Liver (tissue), 8 donors: ENCODE measurements at regions not wholly inside any gene's neighbourhood (a gene's known extent, or its start where the extent isn't known, plus 50 kb on each side); places are given as distances from the start of the nearest gene placed in this dataset.

Source experiments
- DNase-seq: peaks from one replicate; pipeline ENCODE4 v3.0.0-alpha.2; 2017; ENCODE audit warnings: low spot score
- H3K27ac ChIP-seq, 2 donors: one replicate each; pipeline ENCODE4 v1.7.0; 2013; ENCODE audit warnings: inconsistent platforms in 2 of 2, low read length in 2 of 2, control low read depth in 1 of 2, low read depth in 1 of 2, mild to moderate bottlenecking in 1 of 2
- H3K27me3 ChIP-seq, 4 donors: one replicate each; pipeline versions ENCODE4 v1.6.1 to v1.7.0; 2013; ENCODE audit warnings: low read length in 3 of 4, inconsistent platforms in 1 of 4, mild to moderate bottlenecking in 1 of 4, moderate library complexity in 1 of 4; ENCODE audit not compliant: control insufficient read depth in 4 of 4, insufficient read depth in 4 of 4
- H3K36me3 ChIP-seq, 4 donors: one replicate each; pipeline versions ENCODE4 v1.6.1 to v1.7.0; 2013; ENCODE audit warnings: low read length in 3 of 4, mild to moderate bottlenecking in 3 of 4, low read depth in 1 of 4, moderate library complexity in 1 of 4; ENCODE audit not compliant: control insufficient read depth in 4 of 4, insufficient read depth in 3 of 4
- H3K4me1 ChIP-seq, 4 donors: one replicate each; pipeline versions ENCODE4 v1.6.1 to v1.7.0; 2013; ENCODE audit warnings: low read length in 3 of 4, mild to moderate bottlenecking in 3 of 4, moderate library complexity in 1 of 4; ENCODE audit not compliant: control insufficient read depth in 4 of 4, insufficient read depth in 4 of 4
- H3K4me3 ChIP-seq, 3 donors: one replicate each; pipeline versions ENCODE4 v1.6.1 to v1.7.0; 2013; ENCODE audit warnings: low read length in 3 of 3, control low read depth in 1 of 3, low read depth in 1 of 3, mild to moderate bottlenecking in 1 of 3
- H3K9ac ChIP-seq, 2 donors: one replicate each; pipeline ENCODE4 v1.7.0; 2013; ENCODE audit warnings: low read length in 2 of 2, mild to moderate bottlenecking in 2 of 2, moderate library complexity in 2 of 2, control low read depth in 1 of 2, low read depth in 1 of 2
- H3K9me3 ChIP-seq, 4 donors: one replicate each; pipeline versions ENCODE4 v1.6.1 to v1.7.0; 2013; ENCODE audit warnings: low read length in 3 of 4; ENCODE audit not compliant: control insufficient read depth in 4 of 4
- EGR1 ChIP-seq, 2 donors: IDR thresholded peaks; 2 replicates each; pipeline ENCODE4 v1.6.1; 2016 to 2018; ENCODE audit warnings: antibody characterized with exemption in 2 of 2, low read depth in 2 of 2
- FOXA1 ChIP-seq: IDR thresholded peaks from 2 replicates; pipeline ENCODE4 v1.6.1; 2016; ENCODE audit warnings: antibody characterized with exemption
- FOXA2 ChIP-seq: IDR thresholded peaks from 2 replicates; pipeline ENCODE4 v1.6.1; 2016; ENCODE audit warnings: antibody characterized with exemption
- GABPA ChIP-seq, 2 donors: IDR thresholded peaks in 1 of 2; conservative IDR thresholded peaks in 1 of 2; 2 replicates each; pipeline ENCODE4 v1.6.1; 2016; ENCODE audit warnings: antibody characterized with exemption in 2 of 2, mild to moderate bottlenecking in 1 of 2, moderate library complexity in 1 of 2
- HNF4A ChIP-seq, 2 donors: conservative IDR thresholded peaks; 2 replicates each; pipeline ENCODE4 v1.6.1; 2016; ENCODE audit warnings: antibody characterized with exemption in 2 of 2, mild to moderate bottlenecking in 2 of 2
- HNF4G ChIP-seq: IDR thresholded peaks from 2 replicates; pipeline ENCODE4 v1.6.1; 2016; ENCODE audit warnings: antibody characterized with exemption
- JUND ChIP-seq, 2 donors: IDR thresholded peaks; 2 replicates each; pipeline ENCODE4 v1.6.1; 2016; ENCODE audit warnings: antibody characterized with exemption in 2 of 2
- NR2F2 ChIP-seq: IDR thresholded peaks from 2 replicates; pipeline ENCODE4 v1.6.1; 2016; ENCODE audit warnings: antibody characterized with exemption
- RAD21 ChIP-seq, 2 donors: IDR thresholded peaks; 2 replicates each; pipeline ENCODE4 v1.6.1; 2016; ENCODE audit warnings: antibody characterized with exemption in 2 of 2, mild to moderate bottlenecking in 2 of 2
- RXRA ChIP-seq, 2 donors: IDR thresholded peaks; 2 replicates each; pipeline ENCODE4 v1.6.1; 2017 to 2018; ENCODE audit warnings: antibody characterized with exemption in 2 of 2, mild to moderate bottlenecking in 1 of 2
- SP1 ChIP-seq: IDR thresholded peaks from 2 replicates; pipeline ENCODE4 v1.6.1; 2018; ENCODE audit warnings: antibody characterized with exemption, mild to moderate bottlenecking
- TAF1 ChIP-seq: conservative IDR thresholded peaks from 2 replicates; pipeline ENCODE4 v1.6.1; 2016; ENCODE audit warnings: antibody characterized with exemption, mild to moderate bottlenecking
- WGBS: extraction: QIAGEN DNeasy Blood & Tissue Kit; methylation state at CpG from one replicate; pipeline ENCODE4 v1.1.7; 2013; 5-methylcytosine and 5-hydroxymethylcytosine counted together
- TF ChIP-seq, protein P1 (sequence below): IDR thresholded peaks from 2 replicates; pipeline ENCODE4 v1.6.1; 2016; ENCODE audit warnings: antibody characterized with exemption
- TF ChIP-seq, protein P2 (sequence below): IDR thresholded peaks from 2 replicates; pipeline ENCODE4 v1.6.1; 2016; ENCODE audit warnings: antibody characterized with exemption, mild to moderate bottlenecking
- TF ChIP-seq, protein P3 (sequence below): IDR thresholded peaks from 2 replicates; pipeline ENCODE4 v1.6.1; 2016; ENCODE audit warnings: antibody characterized with exemption
- TF ChIP-seq, protein P4 (sequence below): fragments of 150-350 bp; IDR thresholded peaks from 2 replicates; pipeline ENCODE4 v1.5.1; 2017; ENCODE audit warnings: improper control_type of control experiment, low read depth, low read length; ENCODE audit not compliant: missing input control
- donor health status: healthy.
- donor health status: healthy.
- donor health status: healthy.
- donor health status: healthy.
- donor health status: healthy.

DNA sequence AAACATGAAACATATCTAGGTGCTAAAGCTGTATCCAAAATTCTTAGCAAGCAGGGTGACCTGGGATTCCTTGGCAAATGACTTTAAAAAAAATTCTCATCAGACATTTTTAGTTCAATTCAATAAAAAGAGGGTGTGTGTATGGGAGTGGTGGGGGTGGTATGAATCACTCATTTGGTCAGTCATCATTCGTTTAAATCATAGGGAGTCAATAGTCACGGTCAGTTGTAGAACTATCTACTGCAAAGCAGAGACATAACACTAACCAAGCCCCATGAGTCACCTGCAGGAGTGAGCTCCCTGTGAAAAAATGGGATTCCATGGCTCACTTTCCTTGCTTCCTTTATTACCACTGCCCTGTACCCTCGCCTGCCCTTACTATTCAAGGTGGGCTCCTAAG is 380.6 kb upstream of the TCF4 start:
- Histone ChIP-seq H3K4me3 (no peak overlapping the region), H3K4me1 (no peaks in the 10 kb centered on the region), H3K36me3 (no peaks in the 10 kb centered on the region), H3K9ac (no peak overlapping the region), H3K27me3 (no peaks in the 10 kb centered on the region), H3K9me3 (no peaks in the 10 kb centered on the region), H3K27ac (no peak overlapping the region)
- 92% methylated on average over 3 of the region's 3 CpGs for WGBS
- TF ChIP-seq FOXA2 (no peak), SP1 (no peak), EGR1 (IDR thresholded peaks at IDR 0.05; ENCODE audit: low read depth in 2 of 2) (no peak)
- TF ChIP-seq, protein P1, sequence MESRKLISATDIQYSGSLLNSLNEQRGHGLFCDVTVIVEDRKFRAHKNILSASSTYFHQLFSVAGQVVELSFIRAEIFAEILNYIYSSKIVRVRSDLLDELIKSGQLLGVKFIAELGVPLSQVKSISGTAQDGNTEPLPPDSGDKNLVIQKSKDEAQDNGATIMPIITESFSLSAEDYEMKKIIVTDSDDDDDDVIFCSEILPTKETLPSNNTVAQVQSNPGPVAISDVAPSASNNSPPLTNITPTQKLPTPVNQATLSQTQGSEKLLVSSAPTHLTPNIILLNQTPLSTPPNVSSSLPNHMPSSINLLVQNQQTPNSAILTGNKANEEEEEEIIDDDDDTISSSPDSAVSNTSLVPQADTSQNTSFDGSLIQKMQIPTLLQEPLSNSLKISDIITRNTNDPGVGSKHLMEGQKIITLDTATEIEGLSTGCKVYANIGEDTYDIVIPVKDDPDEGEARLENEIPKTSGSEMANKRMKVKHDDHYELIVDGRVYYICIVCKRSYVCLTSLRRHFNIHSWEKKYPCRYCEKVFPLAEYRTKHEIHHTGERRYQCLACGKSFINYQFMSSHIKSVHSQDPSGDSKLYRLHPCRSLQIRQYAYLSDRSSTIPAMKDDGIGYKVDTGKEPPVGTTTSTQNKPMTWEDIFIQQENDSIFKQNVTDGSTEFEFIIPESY, result no peak
- no peak for DNase-seq

DNA sequence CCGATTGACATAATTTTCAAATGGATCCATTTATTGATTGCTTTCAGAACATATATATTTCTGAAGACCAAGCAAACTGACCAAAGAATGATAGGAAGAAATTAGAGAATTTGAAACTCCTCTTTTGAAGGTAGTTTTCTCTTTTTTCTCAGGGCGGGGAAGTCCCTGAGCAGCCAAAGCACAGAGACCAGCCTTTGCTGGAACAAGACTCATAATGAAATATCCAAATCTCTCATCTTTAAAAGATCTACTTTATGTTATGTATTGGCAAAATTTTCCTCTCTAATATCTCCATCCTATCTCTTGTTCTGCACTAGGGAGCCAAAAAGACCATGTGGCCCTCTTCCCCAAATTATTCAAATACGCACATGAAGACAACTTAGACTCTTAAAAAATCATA is 379.0 kb upstream of the TCF4 start:
- 88% methylated on average over 3 of the region's 3 CpGs for WGBS
- Histone ChIP-seq H3K36me3 (no peaks in the 10 kb centered on the region), H3K9ac (no peak overlapping the region), H3K27me3 (no peaks in the 10 kb centered on the region), H3K4me1 (no peaks in the 10 kb centered on the region), H3K4me3 (no peak overlapping the region), H3K9me3 (no peaks in the 10 kb centered on the region), H3K27ac (no peak overlapping the region)
- TF ChIP-seq, protein P2, sequence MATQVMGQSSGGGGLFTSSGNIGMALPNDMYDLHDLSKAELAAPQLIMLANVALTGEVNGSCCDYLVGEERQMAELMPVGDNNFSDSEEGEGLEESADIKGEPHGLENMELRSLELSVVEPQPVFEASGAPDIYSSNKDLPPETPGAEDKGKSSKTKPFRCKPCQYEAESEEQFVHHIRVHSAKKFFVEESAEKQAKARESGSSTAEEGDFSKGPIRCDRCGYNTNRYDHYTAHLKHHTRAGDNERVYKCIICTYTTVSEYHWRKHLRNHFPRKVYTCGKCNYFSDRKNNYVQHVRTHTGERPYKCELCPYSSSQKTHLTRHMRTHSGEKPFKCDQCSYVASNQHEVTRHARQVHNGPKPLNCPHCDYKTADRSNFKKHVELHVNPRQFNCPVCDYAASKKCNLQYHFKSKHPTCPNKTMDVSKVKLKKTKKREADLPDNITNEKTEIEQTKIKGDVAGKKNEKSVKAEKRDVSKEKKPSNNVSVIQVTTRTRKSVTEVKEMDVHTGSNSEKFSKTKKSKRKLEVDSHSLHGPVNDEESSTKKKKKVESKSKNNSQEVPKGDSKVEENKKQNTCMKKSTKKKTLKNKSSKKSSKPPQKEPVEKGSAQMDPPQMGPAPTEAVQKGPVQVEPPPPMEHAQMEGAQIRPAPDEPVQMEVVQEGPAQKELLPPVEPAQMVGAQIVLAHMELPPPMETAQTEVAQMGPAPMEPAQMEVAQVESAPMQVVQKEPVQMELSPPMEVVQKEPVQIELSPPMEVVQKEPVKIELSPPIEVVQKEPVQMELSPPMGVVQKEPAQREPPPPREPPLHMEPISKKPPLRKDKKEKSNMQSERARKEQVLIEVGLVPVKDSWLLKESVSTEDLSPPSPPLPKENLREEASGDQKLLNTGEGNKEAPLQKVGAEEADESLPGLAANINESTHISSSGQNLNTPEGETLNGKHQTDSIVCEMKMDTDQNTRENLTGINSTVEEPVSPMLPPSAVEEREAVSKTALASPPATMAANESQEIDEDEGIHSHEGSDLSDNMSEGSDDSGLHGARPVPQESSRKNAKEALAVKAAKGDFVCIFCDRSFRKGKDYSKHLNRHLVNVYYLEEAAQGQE, result no peak
- TF ChIP-seq GABPA (IDR thresholded peaks at IDR 0.05 in 1 of 2, conservative IDR thresholded peaks at IDR 0.05 in 1 of 2), result no peak
- no peak for TF ChIP-seq EGR1 (IDR thresholded peaks at IDR 0.05; ENCODE audit: low read depth in 2 of 2)
- TF ChIP-seq HNF4G, result no peak
- TF ChIP-seq FOXA2, result no peak
- no peak for TF ChIP-seq JUND (IDR thresholded peaks at IDR 0.05)
- TF ChIP-seq FOXA1, result no peak
- TF ChIP-seq, protein P1, result no peak
- TF ChIP-seq HNF4A (conservative IDR thresholded peaks at IDR 0.05), result no peak
- TF ChIP-seq, protein P3, sequence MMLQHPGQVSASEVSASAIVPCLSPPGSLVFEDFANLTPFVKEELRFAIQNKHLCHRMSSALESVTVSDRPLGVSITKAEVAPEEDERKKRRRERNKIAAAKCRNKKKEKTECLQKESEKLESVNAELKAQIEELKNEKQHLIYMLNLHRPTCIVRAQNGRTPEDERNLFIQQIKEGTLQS, result no peak
- TF ChIP-seq RXRA (IDR thresholded peaks at IDR 0.05), result no peak
- no peak for TF ChIP-seq RAD21 (IDR thresholded peaks at IDR 0.05)
- no peak for TF ChIP-seq NR2F2
- no peak for TF ChIP-seq TAF1
- TF ChIP-seq, protein P4, sequence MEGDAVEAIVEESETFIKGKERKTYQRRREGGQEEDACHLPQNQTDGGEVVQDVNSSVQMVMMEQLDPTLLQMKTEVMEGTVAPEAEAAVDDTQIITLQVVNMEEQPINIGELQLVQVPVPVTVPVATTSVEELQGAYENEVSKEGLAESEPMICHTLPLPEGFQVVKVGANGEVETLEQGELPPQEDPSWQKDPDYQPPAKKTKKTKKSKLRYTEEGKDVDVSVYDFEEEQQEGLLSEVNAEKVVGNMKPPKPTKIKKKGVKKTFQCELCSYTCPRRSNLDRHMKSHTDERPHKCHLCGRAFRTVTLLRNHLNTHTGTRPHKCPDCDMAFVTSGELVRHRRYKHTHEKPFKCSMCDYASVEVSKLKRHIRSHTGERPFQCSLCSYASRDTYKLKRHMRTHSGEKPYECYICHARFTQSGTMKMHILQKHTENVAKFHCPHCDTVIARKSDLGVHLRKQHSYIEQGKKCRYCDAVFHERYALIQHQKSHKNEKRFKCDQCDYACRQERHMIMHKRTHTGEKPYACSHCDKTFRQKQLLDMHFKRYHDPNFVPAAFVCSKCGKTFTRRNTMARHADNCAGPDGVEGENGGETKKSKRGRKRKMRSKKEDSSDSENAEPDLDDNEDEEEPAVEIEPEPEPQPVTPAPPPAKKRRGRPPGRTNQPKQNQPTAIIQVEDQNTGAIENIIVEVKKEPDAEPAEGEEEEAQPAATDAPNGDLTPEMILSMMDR, result no peak
- DNase-seq, result no peak
